ENCODE measurements at regions not wholly inside any gene's neighbourhood (a gene's known extent, or its start where the extent isn't known, plus 50 kb on each side); places are given as distances from the start of the nearest gene placed in this dataset.

DNA sequence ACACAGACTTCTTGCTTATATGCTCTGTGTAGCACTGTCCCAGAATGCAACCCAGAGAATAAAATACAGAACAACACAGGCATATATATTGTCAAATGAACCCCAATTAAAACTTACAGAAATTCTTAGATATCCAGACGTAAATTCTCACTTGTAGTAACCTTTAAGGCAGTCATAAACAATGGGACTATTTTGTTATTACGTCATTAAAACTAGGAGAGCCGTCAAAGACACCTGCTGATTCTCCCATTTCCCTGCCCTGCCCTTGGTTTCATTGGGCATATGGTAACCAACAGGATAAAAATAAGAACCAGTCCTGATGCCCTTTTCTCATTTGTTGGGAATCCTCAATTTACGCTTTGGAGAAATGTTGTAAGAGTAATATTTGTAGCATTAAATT is 871.3 kb upstream of the EYS start:
- no peaks in the 10 kb centered on the region for H3K27me3 ChIP-seq (ENCODE audit: control insufficient read depth in 3 of 3, insufficient read depth in 3 of 3, low read length in 3 of 3)
- H3K4me3 ChIP-seq (ENCODE audit: low read length in 3 of 3) = no peak overlapping the region

DNA sequence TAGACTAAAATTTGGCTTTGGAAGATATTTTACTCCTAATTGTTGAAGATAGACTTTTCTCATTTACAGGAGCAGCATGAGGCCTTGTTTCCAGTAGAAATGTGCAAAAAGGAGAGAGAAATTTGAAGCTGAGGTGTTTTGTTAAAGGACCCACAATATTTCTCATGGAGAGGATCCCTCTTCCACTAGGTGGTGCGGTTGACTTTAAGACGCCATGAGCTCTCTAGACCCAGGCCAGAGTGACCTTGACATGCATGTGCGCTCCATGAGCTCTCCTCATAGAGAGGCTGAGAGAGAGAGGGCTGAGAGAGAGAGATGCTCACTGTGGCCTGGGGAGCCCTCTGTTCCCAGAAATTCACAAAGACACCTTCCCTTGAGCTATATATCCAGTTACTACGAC is 861.2 kb upstream of the EYS start:
- no peak overlapping the region for H3K27ac ChIP-seq (ENCODE audit: low read depth, low read length)
- H3K36me3 ChIP-seq (ENCODE audit: control insufficient read depth in 3 of 3, insufficient read depth in 3 of 3, low read length in 3 of 3) = no peaks in the 10 kb centered on the region
- no peaks in the 10 kb centered on the region for H3K4me1 ChIP-seq (ENCODE audit: control insufficient read depth in 3 of 3, insufficient read depth in 3 of 3, low read length in 3 of 3)
- H3K4me3 ChIP-seq (ENCODE audit: low read length in 3 of 3) = no peak overlapping the region
- no peaks in the 10 kb centered on the region for H3K27me3 ChIP-seq (ENCODE audit: control insufficient read depth in 3 of 3, insufficient read depth in 3 of 3, low read length in 3 of 3)
- H3K9ac ChIP-seq (ENCODE audit: low read depth in 1 of 3, low read length in 3 of 3) = no peak overlapping the region
- H3K9me3 ChIP-seq (ENCODE audit: control insufficient read depth in 3 of 3, low read length in 3 of 3) = no peaks in the 10 kb centered on the region

More for the DNA sequence above, 871.3 kb upstream of the EYS start:
- H3K27ac ChIP-seq (ENCODE audit: low read depth, low read length) = no peak overlapping the region
- H3K36me3 ChIP-seq (ENCODE audit: control insufficient read depth in 3 of 3, insufficient read depth in 3 of 3, low read length in 3 of 3) = no peaks in the 10 kb centered on the region
- no peaks in the 10 kb centered on the region for H3K9me3 ChIP-seq (ENCODE audit: control insufficient read depth in 3 of 3, low read length in 3 of 3)
- no peaks in the 10 kb centered on the region for H3K4me1 ChIP-seq (ENCODE audit: control insufficient read depth in 3 of 3, insufficient read depth in 3 of 3, low read length in 3 of 3)
- no peak overlapping the region for H3K9ac ChIP-seq (ENCODE audit: low read depth in 1 of 3, low read length in 3 of 3)

DNA sequence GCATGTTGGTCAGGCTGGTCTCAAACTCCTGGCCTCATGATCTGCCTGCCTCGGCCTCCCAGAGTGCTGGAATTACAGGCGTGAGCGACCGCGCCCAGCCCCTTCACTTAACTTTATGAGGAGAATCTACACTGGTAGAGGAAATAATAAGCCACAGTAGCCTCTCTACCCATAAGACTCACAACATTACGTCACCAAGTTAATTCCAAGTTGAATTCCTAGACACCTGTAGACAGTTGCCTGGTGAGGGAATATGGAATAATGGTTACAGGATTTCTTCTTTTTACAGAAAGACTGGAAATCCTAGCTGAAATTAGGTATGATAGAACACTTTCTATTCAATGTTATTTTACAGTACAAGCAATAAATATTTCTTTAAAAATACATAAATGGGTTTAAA is 854.5 kb upstream of the EYS start:
- Histone ChIP-seq H3K4me3 (ENCODE audit: low read length in 3 of 3) (no peak overlapping the region), H3K27me3 (ENCODE audit: control insufficient read depth in 3 of 3, insufficient read depth in 3 of 3, low read length in 3 of 3) (no peaks in the 10 kb centered on the region), H3K9me3 (ENCODE audit: control insufficient read depth in 3 of 3, low read length in 3 of 3) (no peaks in the 10 kb centered on the region), H3K9ac (ENCODE audit: low read depth in 1 of 3, low read length in 3 of 3) (no peak overlapping the region), H3K27ac (ENCODE audit: low read depth, low read length) (no peak overlapping the region), H3K36me3 (ENCODE audit: control insufficient read depth in 3 of 3, insufficient read depth in 3 of 3, low read length in 3 of 3) (no peaks in the 10 kb centered on the region), H3K4me1 (ENCODE audit: control insufficient read depth in 3 of 3, insufficient read depth in 3 of 3, low read length in 3 of 3) (no peaks in the 10 kb centered on the region)

DNA sequence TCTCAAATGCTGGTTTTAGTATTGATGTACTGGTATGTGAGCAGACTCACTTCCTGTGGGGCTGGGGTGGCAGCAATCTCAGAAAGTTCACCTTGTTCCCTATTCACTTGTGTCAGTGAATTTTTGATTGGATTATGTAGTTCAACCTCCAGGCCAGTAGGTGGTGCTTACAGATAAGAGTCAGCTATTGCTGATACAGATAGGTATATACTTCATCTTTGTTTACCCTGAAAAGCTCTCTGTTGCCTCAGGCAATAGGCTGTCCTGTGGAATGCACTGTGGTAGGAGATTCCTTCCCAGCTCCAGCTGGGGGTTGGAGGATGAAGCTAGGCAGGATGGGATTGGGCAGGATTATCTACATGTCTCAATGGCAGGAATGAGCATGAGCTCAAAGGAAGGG is 851.2 kb upstream of the EYS start:
- H3K36me3 ChIP-seq (ENCODE audit: control insufficient read depth in 3 of 3, insufficient read depth in 3 of 3, low read length in 3 of 3) = no peaks in the 10 kb centered on the region
- H3K4me3 ChIP-seq (ENCODE audit: low read length in 3 of 3) = no peak overlapping the region
- H3K9me3 ChIP-seq (ENCODE audit: control insufficient read depth in 3 of 3, low read length in 3 of 3) = no peaks in the 10 kb centered on the region
- H3K9ac ChIP-seq (ENCODE audit: low read depth in 1 of 3, low read length in 3 of 3) = no peak overlapping the region
- H3K27me3 ChIP-seq (ENCODE audit: control insufficient read depth in 3 of 3, insufficient read depth in 3 of 3, low read length in 3 of 3) = no peaks in the 10 kb centered on the region
- H3K27ac ChIP-seq (ENCODE audit: low read depth, low read length) = no peak overlapping the region
- H3K4me1 ChIP-seq (ENCODE audit: control insufficient read depth in 3 of 3, insufficient read depth in 3 of 3, low read length in 3 of 3) = no peaks in the 10 kb centered on the region

DNA sequence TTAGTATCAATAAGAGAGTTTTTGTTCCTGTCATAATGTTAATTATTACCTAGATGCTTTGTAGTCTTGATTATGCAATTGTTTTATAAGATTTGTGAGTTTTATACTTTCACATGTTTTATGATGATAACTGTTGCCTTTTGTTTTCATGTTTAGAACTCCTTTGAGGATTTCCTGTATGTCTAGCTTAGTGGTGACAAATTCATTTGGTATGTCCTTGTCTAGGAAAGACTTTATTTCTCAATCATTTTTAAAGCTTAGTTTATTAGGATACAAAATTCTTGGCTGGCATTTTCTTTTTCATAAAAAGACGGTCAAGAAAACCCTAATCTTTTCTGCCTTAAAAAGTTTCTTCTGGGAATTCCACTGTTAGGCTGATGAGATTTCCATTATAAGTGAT is 849.9 kb upstream of the EYS start:
- no peaks in the 10 kb centered on the region for H3K27me3 ChIP-seq (ENCODE audit: control insufficient read depth in 3 of 3, insufficient read depth in 3 of 3, low read length in 3 of 3)
- H3K36me3 ChIP-seq (ENCODE audit: control insufficient read depth in 3 of 3, insufficient read depth in 3 of 3, low read length in 3 of 3) = no peaks in the 10 kb centered on the region
- no peak overlapping the region for H3K4me3 ChIP-seq (ENCODE audit: low read length in 3 of 3)
- H3K4me1 ChIP-seq (ENCODE audit: control insufficient read depth in 3 of 3, insufficient read depth in 3 of 3, low read length in 3 of 3) = no peaks in the 10 kb centered on the region
- H3K9ac ChIP-seq (ENCODE audit: low read depth in 1 of 3, low read length in 3 of 3) = no peak overlapping the region
- H3K27ac ChIP-seq (ENCODE audit: low read depth, low read length) = no peak overlapping the region
- H3K9me3 ChIP-seq (ENCODE audit: control insufficient read depth in 3 of 3, low read length in 3 of 3) = no peaks in the 10 kb centered on the region

DNA sequence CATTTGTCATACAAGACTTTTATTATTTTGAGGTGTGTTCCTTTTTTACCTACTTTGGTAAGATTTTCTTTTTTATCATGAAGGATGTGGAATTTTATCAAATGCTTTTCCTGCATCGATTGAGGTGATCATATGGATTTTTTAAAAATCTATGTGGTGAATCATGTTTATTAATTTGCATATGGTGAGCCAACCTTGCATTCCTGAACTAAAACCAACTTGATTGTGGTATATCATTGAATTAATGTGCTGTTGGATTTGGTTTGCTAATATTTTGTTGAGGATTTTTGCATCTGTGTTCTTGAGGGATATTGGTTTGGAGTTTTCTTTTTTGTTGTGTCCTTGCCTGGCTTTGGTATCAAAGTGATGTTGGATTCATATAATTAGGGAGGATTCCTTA is 848.1 kb upstream of the EYS start:
- no peak overlapping the region for H3K9ac ChIP-seq (ENCODE audit: low read depth in 1 of 3, low read length in 3 of 3)
- no peaks in the 10 kb centered on the region for H3K9me3 ChIP-seq (ENCODE audit: control insufficient read depth in 3 of 3, low read length in 3 of 3)
- H3K4me1 ChIP-seq (ENCODE audit: control insufficient read depth in 3 of 3, insufficient read depth in 3 of 3, low read length in 3 of 3) = no peaks in the 10 kb centered on the region

DNA sequence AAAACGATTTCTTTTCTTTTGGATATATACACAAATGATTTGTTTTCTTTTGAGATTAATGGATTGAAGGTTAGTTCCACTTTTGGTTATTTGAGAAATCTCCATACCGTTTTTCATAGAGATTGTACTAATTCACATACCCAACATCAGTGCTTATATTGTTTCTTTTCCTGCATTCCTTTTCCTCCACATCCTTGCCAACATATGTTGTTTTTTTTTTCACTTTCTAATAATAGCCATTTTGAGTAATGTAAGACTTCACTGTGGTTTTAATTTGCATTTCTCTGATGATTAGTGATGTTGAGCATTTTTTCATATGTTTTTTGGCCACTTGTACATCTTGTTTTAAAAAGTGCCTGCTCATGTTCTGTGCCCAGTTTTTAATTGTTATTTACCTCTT is 846.4 kb upstream of the EYS start:
- Histone ChIP-seq H3K27ac (ENCODE audit: low read depth, low read length) (no peak overlapping the region), H3K4me3 (ENCODE audit: low read length in 3 of 3) (no peak overlapping the region), H3K27me3 (ENCODE audit: control insufficient read depth in 3 of 3, insufficient read depth in 3 of 3, low read length in 3 of 3) (no peaks in the 10 kb centered on the region), H3K4me1 (ENCODE audit: control insufficient read depth in 3 of 3, insufficient read depth in 3 of 3, low read length in 3 of 3) (no peaks in the 10 kb centered on the region), H3K9ac (ENCODE audit: low read depth in 1 of 3, low read length in 3 of 3) (no peak overlapping the region), H3K9me3 (ENCODE audit: control insufficient read depth in 3 of 3, low read length in 3 of 3) (no peaks in the 10 kb centered on the region), H3K36me3 (ENCODE audit: control insufficient read depth in 3 of 3, insufficient read depth in 3 of 3, low read length in 3 of 3) (no peaks in the 10 kb centered on the region)

More for the DNA sequence above, 848.1 kb upstream of the EYS start:
- no peak overlapping the region for H3K27ac ChIP-seq (ENCODE audit: low read depth, low read length)
- no peaks in the 10 kb centered on the region for H3K27me3 ChIP-seq (ENCODE audit: control insufficient read depth in 3 of 3, insufficient read depth in 3 of 3, low read length in 3 of 3)
- H3K4me3 ChIP-seq (ENCODE audit: low read length in 3 of 3) = no peak overlapping the region
- no peaks in the 10 kb centered on the region for H3K36me3 ChIP-seq (ENCODE audit: control insufficient read depth in 3 of 3, insufficient read depth in 3 of 3, low read length in 3 of 3)

DNA sequence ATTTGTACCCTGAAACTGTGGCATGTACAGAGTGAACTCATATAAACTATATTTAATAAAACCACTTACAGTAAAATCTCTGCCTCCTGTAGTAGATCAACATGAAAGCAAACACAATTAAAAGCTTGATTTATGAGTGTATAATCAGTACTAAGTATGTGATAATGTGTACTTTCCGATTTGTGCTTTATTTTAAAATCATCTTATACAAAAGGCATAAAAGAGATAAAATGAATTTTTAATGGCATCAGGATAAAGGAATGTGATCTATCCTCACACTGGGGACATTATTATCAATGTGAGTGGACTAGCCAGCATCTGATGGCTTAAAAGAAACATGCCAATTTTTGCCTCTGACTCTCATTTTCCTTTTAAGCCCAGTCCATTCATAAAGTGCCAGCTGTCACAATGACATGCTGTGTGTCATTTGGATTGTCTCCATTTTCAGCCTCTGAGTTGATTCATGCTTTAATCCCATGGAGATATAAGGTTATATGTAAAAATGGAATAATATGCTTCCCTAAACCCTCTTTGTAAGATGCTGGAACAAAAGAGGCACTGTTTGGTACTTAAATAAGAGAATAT is 831.6 kb upstream of the EYS start:
- Histone ChIP-seq H3K27ac (ENCODE audit: low read depth, low read length) (no peak overlapping the region), H3K9me3 (ENCODE audit: control insufficient read depth in 3 of 3, low read length in 3 of 3) (no peaks in the 10 kb centered on the region), H3K4me3 (ENCODE audit: low read length in 3 of 3) (no peak overlapping the region), H3K27me3 (ENCODE audit: control insufficient read depth in 3 of 3, insufficient read depth in 3 of 3, low read length in 3 of 3) (no peaks in the 10 kb centered on the region), H3K9ac (ENCODE audit: low read depth in 1 of 3, low read length in 3 of 3) (no peak overlapping the region), H3K4me1 (ENCODE audit: control insufficient read depth in 3 of 3, insufficient read depth in 3 of 3, low read length in 3 of 3) (no peaks in the 10 kb centered on the region), H3K36me3 (ENCODE audit: control insufficient read depth in 3 of 3, insufficient read depth in 3 of 3, low read length in 3 of 3) (no peaks in the 10 kb centered on the region)

DNA sequence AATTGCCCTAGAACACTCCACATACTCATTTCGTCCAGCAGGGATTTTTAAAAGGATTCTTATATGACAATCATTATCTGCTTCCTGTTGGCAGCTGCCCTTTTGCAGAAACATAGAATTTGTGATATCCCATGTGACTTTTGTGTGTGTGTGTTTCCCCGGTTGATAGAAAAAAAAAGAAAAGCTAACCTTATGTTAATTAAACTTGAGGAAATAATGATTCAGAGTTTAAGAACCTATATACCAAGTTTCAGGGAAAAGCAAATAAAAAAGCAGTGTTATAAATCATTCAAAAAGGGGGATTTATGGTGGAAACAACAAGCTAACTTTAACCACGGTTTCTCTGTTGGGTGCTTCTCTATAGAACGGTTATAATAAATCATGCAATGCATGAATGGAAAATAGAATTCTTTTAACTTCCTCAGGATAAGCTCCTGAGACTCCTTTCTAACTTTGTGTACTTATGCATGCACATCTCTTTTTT is 826.9 kb upstream of the EYS start:
- Histone ChIP-seq H3K9ac (ENCODE audit: low read depth in 1 of 3, low read length in 3 of 3) (no peak overlapping the region), H3K36me3 (ENCODE audit: control insufficient read depth in 3 of 3, insufficient read depth in 3 of 3, low read length in 3 of 3) (no peaks in the 10 kb centered on the region), H3K9me3 (ENCODE audit: control insufficient read depth in 3 of 3, low read length in 3 of 3) (no peaks in the 10 kb centered on the region), H3K4me1 (ENCODE audit: control insufficient read depth in 3 of 3, insufficient read depth in 3 of 3, low read length in 3 of 3) (no peaks in the 10 kb centered on the region), H3K27me3 (ENCODE audit: control insufficient read depth in 3 of 3, insufficient read depth in 3 of 3, low read length in 3 of 3) (no peaks in the 10 kb centered on the region), H3K27ac (ENCODE audit: low read depth, low read length) (no peak overlapping the region), H3K4me3 (ENCODE audit: low read length in 3 of 3) (no peak overlapping the region)

DNA sequence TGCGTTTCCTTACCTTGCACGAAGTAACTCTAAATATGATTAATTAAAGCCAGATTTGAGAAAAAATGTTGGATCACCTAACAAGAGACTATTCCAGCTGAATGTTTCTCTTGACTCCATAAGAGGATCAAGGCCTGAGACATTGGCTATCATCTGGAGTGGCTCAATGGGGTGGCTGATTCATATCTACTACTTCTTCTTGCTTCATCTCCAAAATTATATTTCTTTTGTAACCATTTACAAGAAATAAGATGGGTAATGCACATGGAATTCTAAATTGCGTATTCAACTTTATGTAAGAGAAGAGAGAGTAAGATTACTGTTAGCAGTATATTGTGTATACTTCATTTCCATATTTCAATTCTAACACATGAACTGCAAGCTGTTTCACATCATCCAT is 819.0 kb upstream of the EYS start:
- Histone ChIP-seq H3K4me1 (ENCODE audit: control insufficient read depth in 3 of 3, insufficient read depth in 3 of 3, low read length in 3 of 3) (no peaks in the 10 kb centered on the region), H3K27ac (ENCODE audit: low read depth, low read length) (no peak overlapping the region), H3K36me3 (ENCODE audit: control insufficient read depth in 3 of 3, insufficient read depth in 3 of 3, low read length in 3 of 3) (no peaks in the 10 kb centered on the region), H3K27me3 (ENCODE audit: control insufficient read depth in 3 of 3, insufficient read depth in 3 of 3, low read length in 3 of 3) (no peaks in the 10 kb centered on the region), H3K9me3 (ENCODE audit: control insufficient read depth in 3 of 3, low read length in 3 of 3) (no peaks in the 10 kb centered on the region), H3K9ac (ENCODE audit: low read depth in 1 of 3, low read length in 3 of 3) (no peak overlapping the region), H3K4me3 (ENCODE audit: low read length in 3 of 3) (no peak overlapping the region)

DNA sequence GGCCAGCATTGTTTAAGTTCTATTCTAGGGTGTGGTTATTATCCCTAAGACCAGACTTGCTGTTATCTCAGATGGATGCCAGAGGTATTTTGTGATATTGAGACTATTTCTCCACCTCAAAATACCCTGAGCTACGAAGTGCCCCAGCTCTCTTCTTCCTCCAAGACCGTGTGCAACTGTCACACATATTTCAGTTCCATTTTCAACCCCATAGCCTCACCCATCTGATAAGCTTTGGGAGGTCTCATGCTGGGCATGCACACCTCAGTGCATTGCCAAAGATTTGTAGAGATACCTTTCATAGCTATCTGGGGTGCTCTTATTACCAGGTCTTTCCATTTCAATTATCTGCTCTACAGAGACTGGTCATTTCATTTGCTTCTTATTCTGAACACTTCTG is 815.8 kb upstream of the EYS start:
- no peak overlapping the region for H3K9ac ChIP-seq (ENCODE audit: low read depth in 1 of 3, low read length in 3 of 3)
- no peaks in the 10 kb centered on the region for H3K9me3 ChIP-seq (ENCODE audit: control insufficient read depth in 3 of 3, low read length in 3 of 3)
- no peaks in the 10 kb centered on the region for H3K27me3 ChIP-seq (ENCODE audit: control insufficient read depth in 3 of 3, insufficient read depth in 3 of 3, low read length in 3 of 3)
- no peak overlapping the region for H3K4me3 ChIP-seq (ENCODE audit: low read length in 3 of 3)
- no peaks in the 10 kb centered on the region for H3K4me1 ChIP-seq (ENCODE audit: control insufficient read depth in 3 of 3, insufficient read depth in 3 of 3, low read length in 3 of 3)
- H3K27ac ChIP-seq (ENCODE audit: low read depth, low read length) = no peak overlapping the region
- H3K36me3 ChIP-seq (ENCODE audit: control insufficient read depth in 3 of 3, insufficient read depth in 3 of 3, low read length in 3 of 3) = no peaks in the 10 kb centered on the region
